OCI-LY7 (cell line): ENCODE measurements at regions not wholly inside any gene's neighbourhood (a gene's known extent, or its start where the extent isn't known, plus 50 kb on each side); places are given as distances from the start of the nearest gene placed in this dataset.

ENCODE experiments used
- EZH2phosphoT487 ChIP-seq: fragments of 200-600 bp; sonication (generic); IDR thresholded peaks from 2 replicates; pipeline ENCODE4 v1.6.1; 2018; ENCODE audit warnings: low read depth, borderline replicate concordance, mild to moderate bottlenecking, mixed run types, antibody characterized with exemption, low read length, moderate library complexity, mixed read lengths
- TF ChIP-seq, protein P1 (sequence below): fragments of 200-600 bp; sonication (generic); conservative IDR thresholded peaks from 2 replicates; pipeline ENCODE4 v1.5.1; 2014; ENCODE audit warnings: mild to moderate bottlenecking, antibody characterized with exemption, low read length, moderate library complexity, mixed read lengths

DNA sequence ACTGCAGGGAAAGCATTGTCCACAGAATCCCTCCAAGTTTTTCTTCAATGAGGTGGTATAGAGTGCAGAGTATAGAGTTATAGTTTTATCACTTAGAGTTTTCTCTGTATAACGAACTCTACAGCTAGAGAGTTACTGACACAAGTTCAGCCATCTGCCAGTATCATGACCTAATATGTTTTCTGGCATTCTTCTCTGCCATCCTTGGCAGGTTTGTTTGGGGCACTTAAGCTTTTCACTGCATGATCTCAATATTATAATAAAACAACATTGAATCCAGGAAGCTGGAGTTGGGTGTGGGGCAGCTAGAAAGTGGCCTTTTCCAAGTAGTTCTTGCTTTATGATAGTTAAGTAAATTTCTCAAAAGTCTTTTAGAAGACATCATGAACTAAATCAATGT, 743.5 kb upstream of the ARPP21 start:
- TF ChIP-seq, protein P1, sequence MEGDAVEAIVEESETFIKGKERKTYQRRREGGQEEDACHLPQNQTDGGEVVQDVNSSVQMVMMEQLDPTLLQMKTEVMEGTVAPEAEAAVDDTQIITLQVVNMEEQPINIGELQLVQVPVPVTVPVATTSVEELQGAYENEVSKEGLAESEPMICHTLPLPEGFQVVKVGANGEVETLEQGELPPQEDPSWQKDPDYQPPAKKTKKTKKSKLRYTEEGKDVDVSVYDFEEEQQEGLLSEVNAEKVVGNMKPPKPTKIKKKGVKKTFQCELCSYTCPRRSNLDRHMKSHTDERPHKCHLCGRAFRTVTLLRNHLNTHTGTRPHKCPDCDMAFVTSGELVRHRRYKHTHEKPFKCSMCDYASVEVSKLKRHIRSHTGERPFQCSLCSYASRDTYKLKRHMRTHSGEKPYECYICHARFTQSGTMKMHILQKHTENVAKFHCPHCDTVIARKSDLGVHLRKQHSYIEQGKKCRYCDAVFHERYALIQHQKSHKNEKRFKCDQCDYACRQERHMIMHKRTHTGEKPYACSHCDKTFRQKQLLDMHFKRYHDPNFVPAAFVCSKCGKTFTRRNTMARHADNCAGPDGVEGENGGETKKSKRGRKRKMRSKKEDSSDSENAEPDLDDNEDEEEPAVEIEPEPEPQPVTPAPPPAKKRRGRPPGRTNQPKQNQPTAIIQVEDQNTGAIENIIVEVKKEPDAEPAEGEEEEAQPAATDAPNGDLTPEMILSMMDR, result no peak
- TF ChIP-seq EZH2phosphoT487, result no peak
